Stimulated activated CD8-positive, alpha-beta memory T cell treated with anti-CD3 and anti-CD28 coated beads, Interleukin-4, amount 100 ng/mL, for 24 hours (primary cell): ENCODE measurements at regions not wholly inside any gene's neighbourhood (a gene's known extent, or its start where the extent isn't known, plus 50 kb on each side); places are given as distances from the start of the nearest gene placed in this dataset.

Experiments used
- DNase-seq: peaks from one replicate; pipeline ENCODE4 v3.0.0-alpha.2; 2020; ENCODE audit warnings: low read depth

DNA sequence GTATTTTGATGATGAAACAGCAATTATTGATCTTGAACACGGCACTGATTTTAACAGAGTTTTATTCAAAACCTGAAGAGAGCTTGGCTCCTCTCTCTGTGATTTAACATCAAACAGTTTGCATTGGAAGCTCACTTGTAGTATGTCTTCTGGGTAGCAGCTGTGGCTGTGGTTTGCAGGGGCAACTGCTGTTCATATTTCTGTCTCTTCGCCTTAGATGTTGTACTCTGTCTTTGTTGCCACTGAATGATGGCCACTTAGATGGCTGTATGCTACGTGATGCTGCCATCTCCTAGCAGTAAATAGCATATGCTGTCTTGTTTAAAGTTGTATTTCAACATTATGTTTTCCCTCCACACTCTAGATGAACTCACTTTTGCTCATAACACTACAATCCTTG, 1743.0 kb upstream of the TENM3 start:
- DNase-seq, result no peak

DNA sequence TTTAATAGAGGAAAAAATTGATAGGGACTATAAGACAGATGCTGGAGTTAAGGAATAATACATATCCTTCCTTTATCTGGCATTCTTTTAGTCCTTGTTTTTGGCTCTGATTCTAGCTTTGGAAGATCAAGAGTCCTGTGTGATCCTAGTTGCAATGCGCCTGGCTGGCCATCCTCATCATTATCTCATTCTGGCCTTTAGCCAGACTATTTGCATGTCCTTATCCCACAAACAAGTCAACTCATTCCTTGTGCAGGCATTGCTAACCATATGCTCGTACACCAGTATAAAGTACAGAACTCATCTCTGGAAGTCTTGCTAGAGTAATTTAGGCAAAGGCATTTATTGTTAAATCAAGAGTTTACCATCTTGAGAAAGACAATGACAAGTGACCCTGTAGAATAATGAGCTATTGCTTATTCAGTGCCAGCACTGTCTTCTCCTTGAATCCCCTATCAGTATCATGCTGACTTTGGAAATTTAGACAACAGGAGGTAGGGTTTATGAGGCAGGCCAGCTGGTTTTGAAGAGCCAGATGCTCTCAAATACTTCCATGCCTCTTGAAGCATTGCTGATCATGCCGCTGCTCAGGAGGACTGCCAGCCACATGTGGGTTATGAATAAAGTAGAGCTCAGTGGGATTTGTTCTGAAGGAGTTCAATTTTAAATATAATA, 1730.3 kb upstream of the TENM3 start:
- DNase-seq, result no peak

DNA sequence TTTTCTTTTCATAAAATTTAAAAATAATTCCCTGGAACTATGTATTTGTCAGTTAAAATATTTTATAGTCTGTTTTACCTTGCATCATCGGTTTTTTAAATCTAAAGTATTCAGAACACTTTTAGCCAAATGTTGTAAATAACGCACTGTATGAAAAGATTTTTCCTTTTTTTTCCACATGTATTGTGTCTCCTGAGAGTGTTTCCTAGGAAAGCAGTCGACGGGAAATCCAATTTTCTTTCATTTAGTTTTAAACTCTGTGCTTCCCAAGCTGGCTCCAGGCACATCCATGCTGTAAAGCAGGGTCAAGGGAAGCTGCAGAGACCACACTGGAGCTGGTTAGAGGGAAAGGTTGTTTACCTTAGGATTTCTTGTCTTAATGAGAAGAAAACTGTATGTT, 1724.3 kb upstream of the TENM3 start:
- DNase-seq, result no peak

DNA sequence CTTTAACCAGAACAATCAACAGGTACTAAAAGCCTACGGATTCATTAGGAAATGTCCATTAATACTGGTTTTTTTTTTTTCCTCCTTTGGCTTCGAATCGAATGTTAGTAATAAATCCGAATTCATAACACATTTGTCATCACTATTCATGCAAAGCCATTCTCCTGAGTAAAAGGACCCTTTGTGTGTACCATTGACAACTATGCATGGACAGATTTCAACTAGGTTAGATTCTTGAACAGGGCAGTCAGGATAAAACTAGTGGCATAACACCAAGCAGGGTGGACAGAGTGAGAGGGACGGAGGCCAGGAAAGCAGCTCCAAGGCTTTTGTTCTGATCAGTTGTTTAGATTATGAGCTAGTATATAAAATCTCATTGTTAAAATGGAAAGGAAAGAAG, 1722.0 kb upstream of the TENM3 start:
- no peak for DNase-seq

GRCh38 chr4:180525523-180526077, 1717.6 kb upstream of the TENM3 start:
- no peak for DNase-seq

DNA sequence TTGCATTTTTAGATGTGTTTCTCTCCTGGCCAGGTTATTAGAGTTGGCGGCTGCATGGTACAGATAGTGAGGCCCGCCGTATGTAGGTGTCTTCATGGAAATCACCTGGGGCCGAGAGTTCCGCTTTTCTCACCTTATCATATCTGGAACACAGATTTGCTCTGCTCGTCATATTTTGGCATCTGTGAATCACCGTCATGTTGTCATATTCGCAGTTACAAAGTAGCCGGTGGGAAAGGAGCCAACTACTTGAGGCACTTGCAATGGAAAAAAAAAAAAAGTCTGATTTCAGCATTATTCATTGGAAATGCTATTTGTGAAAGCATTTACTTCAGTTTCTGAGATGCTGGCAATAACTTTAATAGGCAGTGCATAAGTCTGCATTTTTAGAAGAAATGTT, 1715.2 kb upstream of the TENM3 start:
- no peak for DNase-seq

DNA sequence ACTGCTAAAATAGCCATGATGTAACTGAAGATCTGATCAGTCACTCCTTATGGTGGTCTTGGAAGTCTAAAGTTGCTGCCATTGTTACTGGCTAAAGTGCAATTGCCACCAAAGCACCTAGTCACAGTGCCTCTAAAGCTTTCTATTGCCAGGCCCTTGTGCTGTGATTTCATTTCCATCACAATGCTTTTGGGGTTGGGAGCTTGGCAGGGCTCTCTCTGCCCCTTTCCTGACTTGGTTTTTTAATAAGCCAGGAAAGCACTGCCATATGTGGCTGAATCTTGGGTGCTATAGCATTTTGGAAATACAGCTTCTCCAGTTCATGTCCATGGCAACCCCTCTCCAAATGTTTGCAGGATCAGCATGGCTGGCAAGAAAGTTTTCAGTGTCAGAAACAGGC, 1712.4 kb upstream of the TENM3 start:
- no peak for DNase-seq

GRCh38 chr4:180532691-180533090, 1710.5 kb upstream of the TENM3 start:
- no peak for DNase-seq

- DNase-seq, result no peak
Observed at GRCh38 chr4:180538384-180539057, 1704.7 kb upstream of the TENM3 start.

- DNase-seq, result no peak
Observed at GRCh38 chr4:180539284-180539683, 1703.9 kb upstream of the TENM3 start.

- no peak for DNase-seq
Observed at GRCh38 chr4:180541678-180542077, 1701.5 kb upstream of the TENM3 start.

DNA sequence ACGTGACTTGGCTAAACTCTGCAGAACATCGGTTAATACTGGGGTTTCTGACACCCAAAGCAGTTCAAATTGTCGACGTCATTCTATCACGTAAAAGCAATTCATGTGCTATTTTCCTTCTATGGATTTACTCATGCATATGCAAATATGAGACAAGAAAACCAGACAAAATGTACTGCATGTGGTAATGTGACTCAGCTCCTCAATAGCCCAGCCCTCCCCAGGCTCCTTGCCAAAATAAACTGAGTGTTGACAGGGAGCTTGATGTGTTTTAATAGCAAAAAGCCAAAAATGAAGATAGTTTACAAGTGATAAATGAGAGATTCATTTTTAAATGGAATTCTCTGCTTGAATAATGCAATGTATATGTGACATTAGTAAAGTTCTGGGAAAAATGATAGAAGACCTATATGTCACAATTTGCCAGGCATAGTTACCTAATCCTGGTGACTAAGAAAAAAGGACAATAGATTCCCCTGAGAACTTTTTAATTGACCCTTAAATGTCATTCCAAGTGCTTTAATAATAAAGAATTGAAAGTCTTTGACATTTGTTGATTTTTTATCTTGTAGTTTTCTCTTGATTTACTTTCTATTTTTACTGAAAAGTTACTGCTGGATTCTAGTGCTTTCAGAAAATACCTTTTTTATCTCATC, 1700.6 kb upstream of the TENM3 start:
- DNase-seq, result no peak

DNA sequence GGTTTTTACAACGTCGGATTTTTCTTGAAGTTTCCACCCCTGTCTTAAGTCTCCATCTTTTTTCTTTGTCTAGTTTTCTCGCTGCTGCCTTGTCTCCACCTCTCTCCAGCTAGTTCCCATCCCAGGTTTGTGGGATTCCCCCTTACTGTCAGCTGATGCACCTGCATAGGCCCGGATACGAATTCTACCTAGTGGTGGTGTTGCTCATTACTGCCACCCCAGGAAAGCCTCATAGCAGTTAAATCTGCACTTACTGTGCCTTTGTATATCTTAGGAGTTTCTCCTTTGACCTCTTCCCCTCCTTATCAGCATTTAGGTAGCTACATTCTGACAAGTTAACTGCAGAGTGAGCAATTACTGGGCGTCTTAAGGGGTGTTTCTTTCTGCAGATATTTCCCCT, 1693.1 kb upstream of the TENM3 start:
- DNase-seq, result no peak

- DNase-seq, result no peak
Observed at GRCh38 chr4:180557348-180557747, 1685.9 kb upstream of the TENM3 start.

DNA sequence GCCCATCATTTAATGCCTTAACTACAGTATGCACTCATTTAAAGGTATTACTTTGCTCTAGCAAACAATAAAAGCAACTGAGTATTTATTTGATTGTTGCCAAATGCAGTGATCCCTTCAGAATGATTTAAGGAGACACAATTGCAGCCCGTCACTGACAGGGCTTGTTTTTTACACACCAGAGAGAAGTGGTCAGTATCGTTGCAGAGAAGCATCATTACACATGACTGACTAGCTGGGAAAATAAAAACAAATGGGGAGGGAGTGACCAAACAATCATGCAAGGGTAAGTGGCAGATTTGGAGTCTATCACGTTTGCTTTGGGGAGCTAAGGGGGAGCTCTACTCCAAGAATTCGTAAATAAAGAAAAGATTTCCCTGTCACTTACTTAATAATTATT, 1685.3 kb upstream of the TENM3 start:
- DNase-seq, result no peak

DNA sequence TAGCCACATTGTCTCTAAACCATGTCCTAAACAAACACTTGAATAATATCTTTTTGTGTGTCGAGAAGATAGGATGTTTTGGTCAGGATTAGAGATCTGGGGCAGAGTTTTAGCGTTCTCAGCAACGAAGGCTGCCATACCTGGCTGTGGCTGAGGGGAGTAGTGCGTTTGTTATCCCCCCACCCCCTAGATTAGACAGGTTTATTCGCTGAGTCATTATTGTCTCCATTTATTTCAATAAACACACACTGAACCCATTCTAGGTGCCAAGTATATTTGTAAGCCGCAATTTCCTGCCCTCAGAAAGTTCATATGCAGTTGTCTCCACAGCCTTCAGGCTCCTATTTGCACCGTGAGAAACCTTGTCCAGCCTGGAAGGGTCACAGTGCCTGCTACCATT, 1684.8 kb upstream of the TENM3 start:
- DNase-seq, result no peak

DNA sequence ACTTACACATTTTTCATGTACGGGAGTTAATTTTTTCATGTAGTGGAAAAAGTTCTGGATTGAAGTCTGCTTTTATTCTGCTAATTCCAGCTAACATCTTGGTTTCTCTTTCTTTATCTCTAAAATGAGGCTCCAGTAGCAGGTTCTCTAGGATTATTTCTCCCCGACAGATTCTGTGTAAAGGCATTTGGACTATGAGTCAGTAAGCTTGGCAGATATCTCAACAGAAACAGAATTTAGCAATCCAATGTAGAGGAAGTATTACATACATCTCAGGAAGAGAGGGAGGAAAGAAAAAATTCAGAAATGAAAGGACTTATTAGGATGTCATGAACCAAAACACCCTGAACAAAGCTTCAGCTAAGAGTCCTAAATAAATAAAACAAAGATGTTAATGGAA, 1682.3 kb upstream of the TENM3 start:
- no peak for DNase-seq

DNA sequence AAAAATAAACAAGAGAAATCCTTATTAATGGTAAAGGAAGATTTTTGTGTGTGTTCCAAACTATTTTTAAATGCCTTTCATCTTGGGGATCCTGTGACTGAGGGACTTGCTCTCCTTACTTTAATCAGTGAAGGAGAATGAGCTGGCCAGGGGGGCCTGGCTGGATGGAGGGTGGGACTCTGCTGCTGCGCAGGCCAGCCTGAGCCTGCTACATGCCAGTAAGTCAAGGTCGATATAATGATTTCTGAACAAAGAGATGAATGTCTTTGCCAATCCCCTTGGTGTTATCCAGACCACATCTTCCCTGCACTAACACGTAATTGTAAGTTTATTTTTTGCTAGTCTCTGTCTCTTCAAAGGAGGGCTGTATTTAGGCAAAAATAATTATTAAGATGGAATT, 1679.2 kb upstream of the TENM3 start:
- DNase-seq, result no peak

DNA sequence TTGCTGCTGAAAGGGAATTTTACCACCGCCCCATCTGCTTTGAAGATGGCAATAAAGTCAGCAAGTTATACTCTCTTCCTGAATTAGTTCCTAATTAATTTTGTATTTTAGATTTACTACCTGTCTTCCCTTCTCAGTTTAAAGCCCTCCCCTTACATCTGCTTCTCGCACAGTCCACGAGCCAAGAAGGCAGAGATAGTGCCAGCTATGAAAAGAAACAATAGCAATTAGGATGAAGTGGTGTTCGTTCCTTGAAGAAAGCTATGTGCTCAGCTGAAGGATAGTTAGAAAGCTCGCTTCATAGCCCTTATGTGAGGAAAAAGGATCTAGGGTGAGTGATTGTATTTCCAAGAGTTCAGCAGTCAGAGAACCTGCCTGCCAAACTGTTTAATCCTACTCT, 1678.8 kb upstream of the TENM3 start:
- no peak for DNase-seq

- DNase-seq, result no peak
Observed at GRCh38 chr4:180565856-180566431, 1677.3 kb upstream of the TENM3 start.

DNA sequence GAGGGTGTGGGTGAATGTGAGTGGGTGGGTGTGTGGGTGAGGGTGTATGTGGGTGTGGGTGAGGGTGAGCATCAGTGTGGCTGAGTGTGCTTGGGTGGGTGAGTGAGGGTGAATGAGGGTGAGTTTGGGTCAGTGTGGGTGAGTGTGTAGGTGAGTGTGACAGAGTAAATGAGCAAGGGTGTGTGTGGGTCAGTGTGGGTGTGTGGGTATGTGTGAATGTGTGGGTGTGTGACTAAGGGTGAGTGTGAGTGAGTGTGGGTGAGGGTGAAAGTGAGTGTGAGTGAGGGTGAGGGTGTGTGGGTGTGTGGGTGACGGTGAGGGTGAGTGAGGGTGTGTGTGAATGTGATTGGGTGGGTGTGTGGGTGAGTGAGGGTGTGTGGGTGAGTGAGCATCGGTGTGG, 1676.7 kb upstream of the TENM3 start:
- no peak for DNase-seq

- DNase-seq, result no peak
Observed at GRCh38 chr4:180567080-180567479, 1676.1 kb upstream of the TENM3 start.

DNA sequence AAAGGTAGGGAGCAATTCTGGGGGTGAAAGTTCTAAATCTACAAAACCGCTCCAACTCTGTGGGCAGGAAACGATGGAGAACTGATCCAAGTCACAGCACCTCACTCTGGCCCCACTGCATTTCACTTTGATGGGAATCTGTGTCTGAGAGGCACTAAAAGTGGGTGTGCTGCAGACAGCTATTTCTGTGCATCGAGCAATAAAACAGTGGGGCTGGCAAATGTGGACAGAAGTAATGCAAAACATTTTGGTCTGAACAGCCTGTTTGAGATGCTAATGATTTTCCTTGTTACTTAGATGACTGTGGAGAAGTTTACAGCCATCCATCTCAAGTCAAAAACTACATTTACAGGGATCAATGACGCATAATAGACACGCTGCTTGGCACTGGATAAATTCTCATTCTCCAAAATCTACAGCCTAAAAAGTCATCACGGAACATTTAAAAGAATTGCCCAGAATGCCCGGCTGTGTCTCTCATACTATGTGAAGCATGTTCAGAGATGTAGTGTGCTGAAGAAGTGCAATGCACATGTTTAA, 1671.6 kb upstream of the TENM3 start:
- no peak for DNase-seq
